ENCODE measurements at regions not wholly inside any gene's neighbourhood (a gene's known extent, or its start where the extent isn't known, plus 50 kb on each side); places are given as distances from the start of the nearest gene placed in this dataset.

DNA sequence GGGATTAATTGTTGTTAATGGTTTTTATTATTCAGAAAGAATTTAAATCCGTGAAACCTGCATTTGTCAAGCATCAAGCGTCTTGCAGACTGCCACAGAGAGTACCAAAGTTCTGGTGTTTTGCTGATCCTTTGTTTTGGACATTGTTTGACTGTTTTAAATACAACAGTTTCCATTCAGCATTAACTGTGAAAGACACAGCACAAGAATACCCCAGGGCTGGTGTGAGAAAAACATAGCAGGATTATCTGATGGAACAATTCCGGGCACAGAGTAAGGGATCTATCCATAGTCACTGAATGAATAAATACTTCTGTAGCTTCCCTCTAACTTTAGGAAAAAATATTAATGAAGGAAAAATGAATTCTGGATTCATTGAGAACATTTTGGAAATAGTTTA, 202.3 kb downstream of the LTN1 start:
- TF ChIP-seq, protein P1, sequence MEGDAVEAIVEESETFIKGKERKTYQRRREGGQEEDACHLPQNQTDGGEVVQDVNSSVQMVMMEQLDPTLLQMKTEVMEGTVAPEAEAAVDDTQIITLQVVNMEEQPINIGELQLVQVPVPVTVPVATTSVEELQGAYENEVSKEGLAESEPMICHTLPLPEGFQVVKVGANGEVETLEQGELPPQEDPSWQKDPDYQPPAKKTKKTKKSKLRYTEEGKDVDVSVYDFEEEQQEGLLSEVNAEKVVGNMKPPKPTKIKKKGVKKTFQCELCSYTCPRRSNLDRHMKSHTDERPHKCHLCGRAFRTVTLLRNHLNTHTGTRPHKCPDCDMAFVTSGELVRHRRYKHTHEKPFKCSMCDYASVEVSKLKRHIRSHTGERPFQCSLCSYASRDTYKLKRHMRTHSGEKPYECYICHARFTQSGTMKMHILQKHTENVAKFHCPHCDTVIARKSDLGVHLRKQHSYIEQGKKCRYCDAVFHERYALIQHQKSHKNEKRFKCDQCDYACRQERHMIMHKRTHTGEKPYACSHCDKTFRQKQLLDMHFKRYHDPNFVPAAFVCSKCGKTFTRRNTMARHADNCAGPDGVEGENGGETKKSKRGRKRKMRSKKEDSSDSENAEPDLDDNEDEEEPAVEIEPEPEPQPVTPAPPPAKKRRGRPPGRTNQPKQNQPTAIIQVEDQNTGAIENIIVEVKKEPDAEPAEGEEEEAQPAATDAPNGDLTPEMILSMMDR (conservative IDR thresholded peaks at IDR 0.05; ENCODE audit: low read depth, low read length): no peak
- TF ChIP-seq EZH2 (IDR thresholded peaks at IDR 0.05; ENCODE audit: borderline replicate concordance, low read depth, low read length, poor library complexity, severe bottlenecking): no peak

Measured in A673 (cell line).